MCF 10A (cell line): ENCODE measurements at regions not wholly inside any gene's neighbourhood (a gene's known extent, or its start where the extent isn't known, plus 50 kb on each side); places are given as distances from the start of the nearest gene placed in this dataset.

ENCODE experiments used
- BruUV-seq: library from RNA; stranded (reverse); fragments of 400-500 nt; replicated peaks from 2 replicates; lab custom pipeline; 2021; lab: Mats Ljungman, UMichigan
- CTCF ChIA-PET: fragments of 300-600 bp; sonication (Branson Sonifier 250); formaldehyde crosslinking; extraction: SDS; loops from one replicate; lab custom pipeline; 2021; ENCODE audit warnings: antibody characterized with exemption, inconsistent platforms; lab: Yijun Ruan, JAX
- POLR2A ChIA-PET: fragments of 300-600, 350-650 bp; sonication (Branson Sonifier 250); formaldehyde crosslinking; extraction: SDS; loops from one replicate; lab custom pipeline; 2020; ENCODE audit warnings: antibody characterized with exemption, inconsistent platforms; lab: Yijun Ruan, JAX
- DNase-seq: peaks from one replicate; pipeline ENCODE4 v3.0.0-alpha.2; 2018; ENCODE audit not compliant: unreplicated experiment
- H3K27ac Mint-ChIP-seq: one replicate; pipeline ENCODE4 v1.8.0; 2022; ENCODE audit warnings: mild to moderate bottlenecking, low read depth, mixed read lengths; ENCODE audit not compliant: unreplicated experiment
- H3K27me3 Mint-ChIP-seq: one replicate; pipeline ENCODE4 v1.8.0; 2022; ENCODE audit warnings: mixed read lengths; ENCODE audit not compliant: insufficient read depth, unreplicated experiment
- H3K36me3 Mint-ChIP-seq: one replicate; pipeline ENCODE4 v1.8.0; 2022; ENCODE audit warnings: mild to moderate bottlenecking, moderate library complexity, mixed read lengths; ENCODE audit not compliant: insufficient read depth, unreplicated experiment
- H3K4me1 Mint-ChIP-seq: one replicate; pipeline ENCODE4 v1.8.0; 2022; ENCODE audit warnings: mixed read lengths; ENCODE audit not compliant: insufficient read depth, unreplicated experiment
- H3K4me3 Mint-ChIP-seq: one replicate; pipeline ENCODE4 v1.8.0; 2022; ENCODE audit warnings: mild to moderate bottlenecking, moderate library complexity, mixed read lengths; ENCODE audit not compliant: unreplicated experiment
- H3K9me3 Mint-ChIP-seq: one replicate; pipeline ENCODE4 v1.8.0; 2022; ENCODE audit warnings: mixed read lengths; ENCODE audit not compliant: unreplicated experiment
- intact Hi-C: fragments of 100-400 bp; cut with micrococcal nuclease; formaldehyde crosslinking; loops from 2 replicates; pipeline ENCODE4 v1.14.1; 2022
- TF ChIP-seq, protein P1 (sequence below): fragments of 200-600 bp; IDR thresholded peaks from one replicate; pipeline ENCODE4 v1.8.0; 2022; ENCODE audit warnings: antibody characterized with exemption, mild to moderate bottlenecking; ENCODE audit not compliant: unreplicated experiment

DNA sequence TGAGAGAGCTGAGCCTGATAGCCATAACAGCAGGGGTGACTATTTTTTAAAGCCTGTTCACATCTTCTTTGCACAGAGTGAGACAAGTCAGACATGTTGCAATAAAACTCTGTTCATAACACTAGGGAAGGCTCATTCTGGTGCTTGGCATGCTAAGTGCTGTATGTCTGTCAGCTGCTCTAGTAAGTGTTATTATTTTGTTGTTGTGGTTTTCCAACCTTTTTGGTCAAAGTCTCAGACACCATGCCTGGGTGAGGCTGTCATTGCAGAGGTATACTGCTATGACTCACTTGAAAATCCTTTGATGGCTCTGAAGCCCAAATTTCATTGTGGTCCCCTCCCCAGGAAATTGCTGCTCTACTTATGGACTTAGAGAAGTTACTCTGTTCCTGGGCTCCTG lies 129.7 kb downstream of the ADRA2A start:
- Mint-ChIP-seq H3K9me3 (no peaks in the 10 kb centered on the region), H3K27ac (no peak overlapping the region), H3K27me3 (peaks cover 41% of the 10 kb centered on the region), H3K4me1 (no peaks in the 10 kb centered on the region), H3K36me3 (no peaks in the 10 kb centered on the region), H3K4me3 (no peak overlapping the region)
- no TSS peak for BruUV-seq
- no peak for DNase-seq
- CTCF ChIA-PET: interaction anchor here (0.9 kb wide), 1 partner anchor 131 kb away, joined by 4 read pairs; no protein-coding TSS in a partner anchor
- POLR2A ChIA-PET: no interaction called here
- TF ChIP-seq, protein P1, sequence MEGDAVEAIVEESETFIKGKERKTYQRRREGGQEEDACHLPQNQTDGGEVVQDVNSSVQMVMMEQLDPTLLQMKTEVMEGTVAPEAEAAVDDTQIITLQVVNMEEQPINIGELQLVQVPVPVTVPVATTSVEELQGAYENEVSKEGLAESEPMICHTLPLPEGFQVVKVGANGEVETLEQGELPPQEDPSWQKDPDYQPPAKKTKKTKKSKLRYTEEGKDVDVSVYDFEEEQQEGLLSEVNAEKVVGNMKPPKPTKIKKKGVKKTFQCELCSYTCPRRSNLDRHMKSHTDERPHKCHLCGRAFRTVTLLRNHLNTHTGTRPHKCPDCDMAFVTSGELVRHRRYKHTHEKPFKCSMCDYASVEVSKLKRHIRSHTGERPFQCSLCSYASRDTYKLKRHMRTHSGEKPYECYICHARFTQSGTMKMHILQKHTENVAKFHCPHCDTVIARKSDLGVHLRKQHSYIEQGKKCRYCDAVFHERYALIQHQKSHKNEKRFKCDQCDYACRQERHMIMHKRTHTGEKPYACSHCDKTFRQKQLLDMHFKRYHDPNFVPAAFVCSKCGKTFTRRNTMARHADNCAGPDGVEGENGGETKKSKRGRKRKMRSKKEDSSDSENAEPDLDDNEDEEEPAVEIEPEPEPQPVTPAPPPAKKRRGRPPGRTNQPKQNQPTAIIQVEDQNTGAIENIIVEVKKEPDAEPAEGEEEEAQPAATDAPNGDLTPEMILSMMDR: no peak
- intact Hi-C loops: no loop called here

DNA sequence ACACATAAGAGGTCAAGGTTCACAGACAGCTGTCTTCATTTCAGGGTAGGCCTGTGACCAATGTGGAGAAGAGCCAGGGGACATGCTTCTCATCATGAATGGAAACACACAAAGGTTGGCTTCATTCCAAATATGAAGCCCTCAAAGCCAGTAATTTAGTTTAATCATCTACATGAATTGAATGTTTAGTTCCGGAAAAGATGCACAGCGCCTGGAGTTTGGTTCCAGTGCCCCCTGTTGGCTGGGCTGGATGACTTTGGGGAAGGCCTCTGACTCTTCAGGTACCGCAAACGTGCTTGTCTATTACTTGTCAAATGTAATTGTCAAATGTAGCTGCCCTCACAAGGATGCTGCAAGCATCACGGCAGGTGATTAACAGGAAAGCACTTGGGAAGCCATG lies 130.7 kb downstream of the ADRA2A start:
- no peak overlapping the region for H3K27ac Mint-ChIP-seq
- ChIA-PET CTCF (no interaction called here), POLR2A (no interaction called here)
- no peaks in the 10 kb centered on the region for H3K36me3 Mint-ChIP-seq
- no peaks in the 10 kb centered on the region for H3K9me3 Mint-ChIP-seq
- intact Hi-C loops: no loop called here
- BruUV-seq: no TSS peak
- TF ChIP-seq, protein P1: peak; percentile 11
- no peak overlapping the region for H3K4me3 Mint-ChIP-seq
- H3K4me1 Mint-ChIP-seq: no peaks in the 10 kb centered on the region
- peaks cover 41% of the 10 kb centered on the region for H3K27me3 Mint-ChIP-seq
- peak; percentile 28 for DNase-seq

DNA sequence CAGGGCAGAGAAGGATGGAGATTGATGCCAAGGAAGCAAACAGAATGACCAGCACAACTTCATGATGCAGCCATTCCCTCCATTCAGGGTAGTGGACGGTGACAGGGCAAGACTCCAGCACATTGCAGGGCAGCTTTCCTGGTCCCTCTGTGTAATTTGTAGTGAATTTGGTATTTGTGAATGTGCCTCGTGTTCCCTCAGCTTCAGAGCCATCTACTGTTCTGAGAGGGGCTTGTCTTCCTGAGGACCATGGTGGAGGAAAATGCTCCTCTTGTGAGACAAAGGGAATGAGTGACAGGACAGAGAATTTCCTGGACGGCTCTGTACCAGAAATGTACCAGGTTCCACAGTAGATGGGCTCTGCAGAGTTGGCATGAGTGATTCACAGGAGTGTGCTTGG lies 132.1 kb downstream of the ADRA2A start:
- Mint-ChIP-seq H3K36me3 (no peaks in the 10 kb centered on the region), H3K27ac (no peak overlapping the region), H3K4me1 (no peaks in the 10 kb centered on the region), H3K27me3 (peaks cover 36% of the 10 kb centered on the region), H3K4me3 (no peak overlapping the region), H3K9me3 (no peaks in the 10 kb centered on the region)
- intact Hi-C loops: no loop called here
- TF ChIP-seq, protein P1: no peak
- CTCF ChIA-PET: interaction anchor here (0.6 kb wide), 1 partner anchor 9 kb away, joined by 3 read pairs; no protein-coding TSS in a partner anchor
- DNase-seq: no peak
- BruUV-seq: no TSS peak
- POLR2A ChIA-PET: no interaction called here

DNA sequence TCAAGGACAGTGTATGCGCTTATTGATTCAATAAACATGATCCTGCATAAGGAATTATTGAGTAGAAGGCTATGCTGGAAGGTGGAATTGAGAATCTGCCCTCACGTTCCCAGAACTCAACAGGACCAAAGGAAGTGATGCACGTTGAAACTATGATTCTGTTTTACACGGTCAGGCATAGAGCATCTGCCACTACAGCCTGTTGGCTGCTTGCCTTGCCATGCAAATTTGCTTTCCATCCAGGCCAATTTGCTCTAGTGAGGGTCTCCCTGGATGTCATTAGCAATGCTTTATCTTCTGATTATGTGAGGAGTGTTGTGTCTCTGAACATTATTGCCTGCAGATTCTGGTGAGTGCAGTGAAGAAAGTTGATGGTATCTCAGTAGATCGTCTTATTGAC lies 132.9 kb downstream of the ADRA2A start:
- H3K4me3 Mint-ChIP-seq: no peak overlapping the region
- CTCF ChIA-PET: no interaction called here
- H3K36me3 Mint-ChIP-seq: no peaks in the 10 kb centered on the region
- DNase-seq: no peak
- TF ChIP-seq, protein P1: no peak
- H3K4me1 Mint-ChIP-seq: no peaks in the 10 kb centered on the region
- intact Hi-C loops: no loop called here
- POLR2A ChIA-PET: no interaction called here
- H3K27ac Mint-ChIP-seq: no peak overlapping the region
- BruUV-seq: no TSS peak
- H3K27me3 Mint-ChIP-seq: peaks cover 29% of the 10 kb centered on the region
- no peaks in the 10 kb centered on the region for H3K9me3 Mint-ChIP-seq
